ENCODE measurements at regions not wholly inside any gene's neighbourhood (a gene's known extent, or its start where the extent isn't known, plus 50 kb on each side); places are given as distances from the start of the nearest gene placed in this dataset.

DNA sequence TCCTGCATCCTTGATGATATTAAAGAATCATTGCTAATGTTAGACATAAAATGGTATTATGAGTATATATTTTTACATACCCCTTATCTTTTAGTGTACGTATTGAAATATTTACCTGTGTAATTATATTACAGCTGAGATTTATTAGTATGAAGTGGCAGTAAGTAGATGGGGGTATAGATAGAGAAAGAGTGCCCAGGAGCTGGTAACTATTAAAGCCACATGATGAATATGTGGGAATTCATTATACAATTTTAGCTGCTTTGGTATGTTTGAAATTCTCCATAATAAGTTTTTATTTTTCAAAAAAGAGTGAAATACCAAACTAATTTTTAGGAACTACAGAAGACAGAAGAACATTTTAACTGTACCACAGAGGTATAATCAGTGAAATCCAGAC, 339.0 kb downstream of the PLPP3 start:
- TF ChIP-seq, protein P1, sequence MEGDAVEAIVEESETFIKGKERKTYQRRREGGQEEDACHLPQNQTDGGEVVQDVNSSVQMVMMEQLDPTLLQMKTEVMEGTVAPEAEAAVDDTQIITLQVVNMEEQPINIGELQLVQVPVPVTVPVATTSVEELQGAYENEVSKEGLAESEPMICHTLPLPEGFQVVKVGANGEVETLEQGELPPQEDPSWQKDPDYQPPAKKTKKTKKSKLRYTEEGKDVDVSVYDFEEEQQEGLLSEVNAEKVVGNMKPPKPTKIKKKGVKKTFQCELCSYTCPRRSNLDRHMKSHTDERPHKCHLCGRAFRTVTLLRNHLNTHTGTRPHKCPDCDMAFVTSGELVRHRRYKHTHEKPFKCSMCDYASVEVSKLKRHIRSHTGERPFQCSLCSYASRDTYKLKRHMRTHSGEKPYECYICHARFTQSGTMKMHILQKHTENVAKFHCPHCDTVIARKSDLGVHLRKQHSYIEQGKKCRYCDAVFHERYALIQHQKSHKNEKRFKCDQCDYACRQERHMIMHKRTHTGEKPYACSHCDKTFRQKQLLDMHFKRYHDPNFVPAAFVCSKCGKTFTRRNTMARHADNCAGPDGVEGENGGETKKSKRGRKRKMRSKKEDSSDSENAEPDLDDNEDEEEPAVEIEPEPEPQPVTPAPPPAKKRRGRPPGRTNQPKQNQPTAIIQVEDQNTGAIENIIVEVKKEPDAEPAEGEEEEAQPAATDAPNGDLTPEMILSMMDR (IDR thresholded peaks at IDR 0.05; ENCODE audit: control extremely low read depth, extremely low read depth): no peak
- Histone ChIP-seq H3K4me3 (no peak overlapping the region), H3K27ac (ENCODE audit: low read depth in 1 of 2, low read length in 1 of 2) (no peak overlapping the region), H3K9me3 (ENCODE audit: control insufficient read depth in 4 of 4, insufficient read depth in 3 of 4, low read length in 3 of 4) (no peaks in the 10 kb centered on the region), H3K36me3 (ENCODE audit: control insufficient read depth in 4 of 4, insufficient read depth in 4 of 4, low read length in 4 of 4) (no peaks in the 10 kb centered on the region), H3K27me3 (ENCODE audit: control insufficient read depth in 3 of 3, insufficient read depth in 3 of 3, low read length in 2 of 3) (no peaks in the 10 kb centered on the region), H3K9ac (ENCODE audit: insufficient read depth in 1 of 2, low read length in 2 of 2) (no peak overlapping the region), H3K4me1 (ENCODE audit: control insufficient read depth in 5 of 5, insufficient read depth in 5 of 5, low read length in 5 of 5) (no peaks in the 10 kb centered on the region)
- WGBS, 2 donors: 0 to 50% methylated on average over 1 of the region's 1 CpG
- ATAC-seq (ENCODE audit: insufficient read depth, low FRiP score): no peak
- no peak for DNase-seq

DNA sequence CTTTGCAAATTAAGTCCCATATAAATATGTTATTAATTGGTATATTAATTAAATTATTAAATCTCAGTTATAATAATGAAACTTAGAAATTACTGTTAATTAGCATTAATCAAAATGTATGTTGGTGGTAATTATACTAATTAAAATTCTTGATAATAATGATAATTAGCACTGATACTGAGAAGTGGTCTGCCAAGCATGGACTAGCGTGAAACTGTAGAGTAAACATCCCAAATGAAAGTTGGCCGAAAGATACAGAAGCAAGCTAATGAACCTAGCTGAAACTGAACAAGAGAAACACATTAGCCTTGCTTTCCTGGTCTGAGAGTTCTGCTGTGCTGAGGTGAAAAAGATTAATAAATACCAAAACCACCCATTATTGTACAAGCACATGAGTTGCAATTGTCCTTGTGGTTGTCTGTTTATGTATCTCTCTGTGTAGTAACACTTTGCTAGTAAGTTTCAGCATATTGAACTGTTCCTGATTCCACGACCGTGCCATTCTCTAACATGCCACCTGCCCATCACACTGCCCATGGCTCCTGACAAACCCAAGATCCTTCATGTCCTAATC, 341.8 kb downstream of the PLPP3 start:
- Histone ChIP-seq H3K4me3 (no peak overlapping the region), H3K4me1 (ENCODE audit: control insufficient read depth in 5 of 5, insufficient read depth in 5 of 5, low read length in 5 of 5) (no peaks in the 10 kb centered on the region), H3K9me3 (ENCODE audit: control insufficient read depth in 4 of 4, insufficient read depth in 3 of 4, low read length in 3 of 4) (peaks cover 0 to under 1% (median 0%) of the 10 kb centered on the region in 4 donors), H3K36me3 (ENCODE audit: control insufficient read depth in 4 of 4, insufficient read depth in 4 of 4, low read length in 4 of 4) (no peaks in the 10 kb centered on the region), H3K9ac (ENCODE audit: insufficient read depth in 1 of 2, low read length in 2 of 2) (no peak overlapping the region), H3K27ac (ENCODE audit: low read depth in 1 of 2, low read length in 1 of 2) (no peak overlapping the region), H3K27me3 (ENCODE audit: control insufficient read depth in 3 of 3, insufficient read depth in 3 of 3, low read length in 2 of 3) (no peaks in the 10 kb centered on the region)
- TF ChIP-seq, protein P1 (IDR thresholded peaks at IDR 0.05; ENCODE audit: control extremely low read depth, extremely low read depth): no peak
- ATAC-seq (ENCODE audit: insufficient read depth, low FRiP score) (no peak), DNase-seq (peak in 1 of 3 donors; percentile 28)
- 95% methylated on average over 4 of the region's 4 CpGs for WGBS, 2 donors

DNA sequence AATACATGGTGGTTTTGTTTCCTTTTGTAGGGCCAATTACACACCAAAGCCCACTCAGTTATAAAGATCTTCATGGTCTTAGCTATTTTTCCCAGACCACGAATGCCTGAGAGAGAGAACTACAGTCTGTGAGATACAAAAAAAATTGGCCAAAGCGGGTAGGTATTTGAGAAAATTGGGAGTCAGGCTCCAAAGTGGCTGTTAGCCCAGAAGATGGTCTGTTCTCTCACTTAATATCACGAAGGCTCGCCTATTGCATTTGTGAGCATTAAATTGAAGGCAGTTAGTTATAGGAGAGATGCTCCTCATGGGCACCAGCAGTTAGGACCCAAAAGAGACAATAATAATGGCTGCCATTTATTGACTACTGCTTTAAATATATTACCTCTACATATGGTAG, 342.7 kb downstream of the PLPP3 start:
- H3K4me1 ChIP-seq (ENCODE audit: control insufficient read depth in 5 of 5, insufficient read depth in 5 of 5, low read length in 5 of 5): no peaks in the 10 kb centered on the region
- no peak overlapping the region for H3K4me3 ChIP-seq
- no peaks in the 10 kb centered on the region for H3K36me3 ChIP-seq (ENCODE audit: control insufficient read depth in 4 of 4, insufficient read depth in 4 of 4, low read length in 4 of 4)
- H3K9me3 ChIP-seq (ENCODE audit: control insufficient read depth in 4 of 4, insufficient read depth in 3 of 4, low read length in 3 of 4): peaks cover 0 to 3% (median 0%) of the 10 kb centered on the region in 4 donors
- H3K27me3 ChIP-seq (ENCODE audit: control insufficient read depth in 3 of 3, insufficient read depth in 3 of 3, low read length in 2 of 3): no peaks in the 10 kb centered on the region
- 93 to 96% methylated on average over 4 of the region's 4 CpGs for WGBS, 2 donors
- no peak overlapping the region for H3K27ac ChIP-seq (ENCODE audit: low read depth in 1 of 2, low read length in 1 of 2)
- H3K9ac ChIP-seq (ENCODE audit: insufficient read depth in 1 of 2, low read length in 2 of 2): no peak overlapping the region
- ATAC-seq (ENCODE audit: insufficient read depth, low FRiP score) (no peak), DNase-seq (no peak)
- TF ChIP-seq, protein P1 (IDR thresholded peaks at IDR 0.05; ENCODE audit: control extremely low read depth, extremely low read depth): no peak
